ENCODE measurements at regions not wholly inside any gene's neighbourhood (a gene's known extent, or its start where the extent isn't known, plus 50 kb on each side); places are given as distances from the start of the nearest gene placed in this dataset.
"Not testable (repeated sequence)": the region's sequence is repeated elsewhere in the genome, so short reads cannot be mapped to it uniquely, and the experiment has no call there.

GRCh38 chr16:87206646-87207451, 110.3 kb downstream of the C16orf95 start:
- peaks cover 0 to 2% of the 10 kb centered on the region in 2 donors for H3K4me1 ChIP-seq (ENCODE audit: control insufficient read depth in 1 of 2, insufficient read depth in 2 of 2, low read length in 2 of 2)
- peak; percentile 55 for ATAC-seq (ENCODE audit: low FRiP score)

DNA sequence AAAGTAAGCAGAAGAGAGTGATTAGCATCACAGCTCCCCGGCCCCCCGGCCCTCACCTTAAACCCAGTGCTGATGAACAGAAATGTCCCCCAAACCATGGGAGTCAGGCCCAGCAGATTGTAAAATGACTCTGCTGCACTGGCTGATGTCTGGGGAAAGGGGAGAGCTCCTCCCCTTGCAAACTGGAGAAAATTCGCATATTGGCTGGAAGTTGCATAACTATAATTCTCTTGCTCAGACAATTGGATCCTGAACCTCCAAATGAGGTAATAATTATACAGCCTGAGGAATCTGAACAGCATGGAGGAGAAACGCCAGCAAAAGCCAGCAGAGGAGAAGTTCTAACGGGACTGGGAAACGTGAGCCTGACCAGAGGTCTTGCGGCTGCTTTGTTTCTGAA, 109.7 kb downstream of the C16orf95 start:
- peak; percentile 84 for ATAC-seq (ENCODE audit: low FRiP score)

More at GRCh38 chr16:87206646-87207451, 110.3 kb downstream of the C16orf95 start:
- intact Hi-C loops (cut with DNase I) = loop anchor here (10.0 kb wide), 1 partner anchor 642 kb away; the partner anchor contains the start of gene FOXC2 (in 2 of the 2)
- Histone ChIP-seq H3K27me3 (ENCODE audit: control insufficient read depth in 1 of 2, insufficient read depth in 2 of 2, low read length in 1 of 2) (no peaks in the 10 kb centered on the region), H3K4me3 (ENCODE audit: low read length in 2 of 2) (no peak overlapping the region), H3K36me3 (ENCODE audit: control insufficient read depth in 1 of 2, insufficient read depth in 2 of 2, low read length in 1 of 2) (no peaks in the 10 kb centered on the region), H3K9me3 (ENCODE audit: control insufficient read depth, low read length) (no peaks in the 10 kb centered on the region), H3K27ac (ENCODE audit: low read depth in 1 of 2, low read length in 2 of 2) (no peak overlapping the region)
- WGBS, 2 donors = 43 to 51% methylated on average over 14 of the region's 14 CpGs
- DNase-seq = no peak

GRCh38 chr16:87207965-87208364, 109.2 kb downstream of the C16orf95 start:
- DNase-seq (no peak), ATAC-seq (ENCODE audit: low FRiP score) (peak; percentile 36)
- Histone ChIP-seq H3K4me3 (ENCODE audit: low read length in 2 of 2) (no peak overlapping the region), H3K9me3 (ENCODE audit: control insufficient read depth, low read length) (no peaks in the 10 kb centered on the region), H3K27ac (ENCODE audit: low read depth in 1 of 2, low read length in 2 of 2) (no peak overlapping the region), H3K36me3 (ENCODE audit: control insufficient read depth in 1 of 2, insufficient read depth in 2 of 2, low read length in 1 of 2) (no peaks in the 10 kb centered on the region), H3K4me1 (ENCODE audit: control insufficient read depth in 1 of 2, insufficient read depth in 2 of 2, low read length in 2 of 2) (no peaks in the 10 kb centered on the region), H3K27me3 (ENCODE audit: control insufficient read depth in 1 of 2, insufficient read depth in 2 of 2, low read length in 1 of 2) (no peaks in the 10 kb centered on the region)
- intact Hi-C loops (cut with DNase I) = loop anchor here (10.0 kb wide), 1 partner anchor 643 kb away; the partner anchor contains the start of gene FOXC2 (in 2 of the 2)
- 65 to 67% methylated on average over 3 of the region's 3 CpGs for WGBS, 2 donors

More for the DNA sequence above, 109.7 kb downstream of the C16orf95 start:
- H3K27ac ChIP-seq (ENCODE audit: low read depth in 1 of 2, low read length in 2 of 2) = no peak overlapping the region
- no peak overlapping the region for H3K4me3 ChIP-seq (ENCODE audit: low read length in 2 of 2)
- H3K27me3 ChIP-seq (ENCODE audit: control insufficient read depth in 1 of 2, insufficient read depth in 2 of 2, low read length in 1 of 2) = no peaks in the 10 kb centered on the region
- no peaks in the 10 kb centered on the region for H3K36me3 ChIP-seq (ENCODE audit: control insufficient read depth in 1 of 2, insufficient read depth in 2 of 2, low read length in 1 of 2)
- no peaks in the 10 kb centered on the region for H3K4me1 ChIP-seq (ENCODE audit: control insufficient read depth in 1 of 2, insufficient read depth in 2 of 2, low read length in 2 of 2)
- no peaks in the 10 kb centered on the region for H3K9me3 ChIP-seq (ENCODE audit: control insufficient read depth, low read length)
- WGBS, 2 donors = 24 to 35% methylated on average over 7 of the region's 7 CpGs
- DNase-seq = no peak
- intact Hi-C loops (cut with DNase I) = loop anchor here (10.0 kb wide), 1 partner anchor 643 kb away; the partner anchor contains the start of gene FOXC2 (in 2 of the 2)

- H3K27me3 ChIP-seq (ENCODE audit: control insufficient read depth in 1 of 2, insufficient read depth in 2 of 2, low read length in 1 of 2); H3K4me3 ChIP-seq (ENCODE audit: low read length in 2 of 2); H3K4me1 ChIP-seq (ENCODE audit: control insufficient read depth in 1 of 2, insufficient read depth in 2 of 2, low read length in 2 of 2); ATAC-seq (ENCODE audit: low FRiP score); H3K36me3 ChIP-seq (ENCODE audit: control insufficient read depth in 1 of 2, insufficient read depth in 2 of 2, low read length in 1 of 2); H3K9me3 ChIP-seq (ENCODE audit: control insufficient read depth, low read length); DNase-seq; H3K27ac ChIP-seq (ENCODE audit: low read depth in 1 of 2, low read length in 2 of 2): not testable (repeated sequence)
- intact Hi-C loops (cut with DNase I) = loop anchor here (10.0 kb wide), 1 partner anchor 644 kb away; the partner anchor contains the start of gene FOXC2 (in 2 of the 2)
- 96 to 98% methylated on average over 5 of the region's 5 CpGs for WGBS, 2 donors
These were observed 108.2 kb downstream of the C16orf95 start for GRCh38 chr16:87208968-87209367.

- Histone ChIP-seq H3K4me3 (ENCODE audit: low read length in 2 of 2) (no peak overlapping the region), H3K4me1 (ENCODE audit: control insufficient read depth in 1 of 2, insufficient read depth in 2 of 2, low read length in 2 of 2) (no peaks in the 10 kb centered on the region), H3K9me3 (ENCODE audit: control insufficient read depth, low read length) (no peaks in the 10 kb centered on the region), H3K36me3 (ENCODE audit: control insufficient read depth in 1 of 2, insufficient read depth in 2 of 2, low read length in 1 of 2) (no peaks in the 10 kb centered on the region), H3K27me3 (ENCODE audit: control insufficient read depth in 1 of 2, insufficient read depth in 2 of 2, low read length in 1 of 2) (no peaks in the 10 kb centered on the region), H3K27ac (ENCODE audit: low read depth in 1 of 2, low read length in 2 of 2) (no peak overlapping the region)
- ATAC-seq (ENCODE audit: low FRiP score) = no peak
- 94 to 96% methylated on average over 2 of the region's 2 CpGs for WGBS, 2 donors
- no peak for DNase-seq
- intact Hi-C loops (cut with DNase I) = loop anchor here (10.0 kb wide), 1 partner anchor 645 kb away; the partner anchor contains the start of gene FOXC2 (in 2 of the 2)
These were observed 107.2 kb downstream of the C16orf95 start for GRCh38 chr16:87209808-87210512.

DNA sequence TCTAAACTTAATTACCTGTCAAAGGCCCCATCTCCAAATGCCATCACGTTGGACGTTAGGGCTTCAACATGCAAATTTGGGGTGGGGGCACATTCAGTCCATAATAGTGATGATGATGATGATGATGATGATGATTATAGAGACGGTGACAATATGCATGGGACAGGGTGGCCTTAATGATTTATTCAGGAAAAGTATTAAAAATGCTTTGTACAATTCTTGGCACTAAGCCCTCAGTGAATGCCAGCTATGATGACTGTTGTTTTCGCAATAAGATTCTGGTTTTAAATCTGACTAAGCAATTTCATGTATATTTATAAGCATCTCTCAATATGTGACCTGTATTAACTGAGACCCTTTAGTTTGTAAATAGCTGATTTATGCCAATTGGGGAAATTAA, 106.3 kb downstream of the C16orf95 start:
- DNase-seq (no peak), ATAC-seq (ENCODE audit: low FRiP score) (no peak)
- H3K27me3 ChIP-seq (ENCODE audit: control insufficient read depth in 1 of 2, insufficient read depth in 2 of 2, low read length in 1 of 2) = no peaks in the 10 kb centered on the region
- H3K9me3 ChIP-seq (ENCODE audit: control insufficient read depth, low read length) = no peaks in the 10 kb centered on the region
- no peaks in the 10 kb centered on the region for H3K36me3 ChIP-seq (ENCODE audit: control insufficient read depth in 1 of 2, insufficient read depth in 2 of 2, low read length in 1 of 2)
- WGBS, 2 donors = 66 to 71% methylated on average over 4 of the region's 4 CpGs
- no peaks in the 10 kb centered on the region for H3K4me1 ChIP-seq (ENCODE audit: control insufficient read depth in 1 of 2, insufficient read depth in 2 of 2, low read length in 2 of 2)
- intact Hi-C loops (cut with DNase I) = no loop called here
- no peak overlapping the region for H3K27ac ChIP-seq (ENCODE audit: low read depth in 1 of 2, low read length in 2 of 2)
- no peak overlapping the region for H3K4me3 ChIP-seq (ENCODE audit: low read length in 2 of 2)

DNA sequence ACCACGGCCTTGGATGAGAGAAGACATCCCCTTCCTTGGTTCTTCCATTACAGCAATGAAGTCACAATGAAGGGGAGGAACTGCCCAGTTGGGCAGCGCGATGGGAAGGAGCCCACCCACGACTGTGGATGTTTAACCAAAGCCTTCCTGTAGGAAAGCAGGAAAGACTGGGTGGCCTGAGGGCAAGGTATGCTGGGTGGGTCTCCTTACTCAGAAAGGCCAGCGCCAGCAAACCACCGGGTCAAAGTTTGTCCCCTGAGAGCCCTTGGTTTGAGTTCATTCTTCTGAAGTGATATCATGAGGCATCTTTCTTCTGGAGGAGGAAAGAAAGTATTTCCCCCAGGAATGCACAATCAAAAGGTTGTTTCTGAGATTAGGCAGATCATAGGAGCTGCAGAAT, 105.2 kb downstream of the C16orf95 start:
- DNase-seq (no peak), ATAC-seq (ENCODE audit: low FRiP score) (no peak)
- intact Hi-C loops (cut with DNase I) = no loop called here
- no peak overlapping the region for H3K4me3 ChIP-seq (ENCODE audit: low read length in 2 of 2)
- 83 to 91% methylated on average over 6 of the region's 6 CpGs for WGBS, 2 donors
- H3K4me1 ChIP-seq (ENCODE audit: control insufficient read depth in 1 of 2, insufficient read depth in 2 of 2, low read length in 2 of 2) = no peaks in the 10 kb centered on the region
- H3K27me3 ChIP-seq (ENCODE audit: control insufficient read depth in 1 of 2, insufficient read depth in 2 of 2, low read length in 1 of 2) = no peaks in the 10 kb centered on the region
- H3K36me3 ChIP-seq (ENCODE audit: control insufficient read depth in 1 of 2, insufficient read depth in 2 of 2, low read length in 1 of 2) = no peaks in the 10 kb centered on the region
- no peak overlapping the region for H3K27ac ChIP-seq (ENCODE audit: low read depth in 1 of 2, low read length in 2 of 2)
- no peaks in the 10 kb centered on the region for H3K9me3 ChIP-seq (ENCODE audit: control insufficient read depth, low read length)

GRCh38 chr16:87213536-87213935, 103.7 kb downstream of the C16orf95 start:
- DNase-seq (no peak), ATAC-seq (ENCODE audit: low FRiP score) (no peak)
- H3K4me3 ChIP-seq (ENCODE audit: low read length in 2 of 2) = no peak overlapping the region
- H3K4me1 ChIP-seq (ENCODE audit: control insufficient read depth in 1 of 2, insufficient read depth in 2 of 2, low read length in 2 of 2) = no peaks in the 10 kb centered on the region
- WGBS, 2 donors = 98 to 99% methylated on average over 6 of the region's 6 CpGs
- H3K36me3 ChIP-seq (ENCODE audit: control insufficient read depth in 1 of 2, insufficient read depth in 2 of 2, low read length in 1 of 2) = no peaks in the 10 kb centered on the region
- intact Hi-C loops (cut with DNase I) = no loop called here
- H3K27ac ChIP-seq (ENCODE audit: low read depth in 1 of 2, low read length in 2 of 2) = no peak overlapping the region
- no peaks in the 10 kb centered on the region for H3K9me3 ChIP-seq (ENCODE audit: control insufficient read depth, low read length)
- H3K27me3 ChIP-seq (ENCODE audit: control insufficient read depth in 1 of 2, insufficient read depth in 2 of 2, low read length in 1 of 2) = no peaks in the 10 kb centered on the region

Data from aorta (tissue), 5 donors.